ENCODE measurements at regions not wholly inside any gene's neighbourhood (a gene's known extent, or its start where the extent isn't known, plus 50 kb on each side); places are given as distances from the start of the nearest gene placed in this dataset.

DNA sequence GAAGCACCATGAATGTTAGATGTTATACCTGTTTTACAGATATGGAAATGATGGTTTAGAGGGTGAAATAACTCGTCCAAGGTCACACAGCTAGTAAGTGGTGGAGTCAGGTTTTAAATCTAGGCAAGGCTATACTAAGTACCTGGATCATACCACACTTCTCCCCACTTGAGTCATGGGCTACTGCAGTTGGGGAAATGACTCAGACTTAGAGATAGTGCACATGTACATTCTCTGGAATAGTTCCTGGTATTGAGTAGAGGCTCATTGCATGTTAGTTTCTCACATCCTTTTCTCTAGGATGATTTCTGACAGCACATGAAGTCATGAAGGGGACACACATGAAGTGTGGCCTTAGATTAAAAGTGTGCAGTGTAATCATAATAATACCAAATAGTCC is 76.2 kb upstream of the TNFSF11 start:
- DNase-seq, result no peak
- Histone ChIP-seq H3K27ac (ENCODE audit: low read length) (no peak overlapping the region), H3K36me3 (ENCODE audit: control insufficient read depth, insufficient read depth, low read length) (no peaks in the 10 kb centered on the region), H3K27me3 (ENCODE audit: control insufficient read depth, insufficient read depth, low read length) (no peaks in the 10 kb centered on the region), H3K4me3 (ENCODE audit: low read length) (no peak overlapping the region), H3K4me1 (ENCODE audit: control insufficient read depth, insufficient read depth, low read length) (no peaks in the 10 kb centered on the region), H3K9me3 (ENCODE audit: control insufficient read depth, low read depth, low read length) (no peaks in the 10 kb centered on the region)
- WGBS (ENCODE audit: insufficient coverage, low lambda C conversion rate), result no CpG with 5 or more reads among the region's 1 CpG

DNA sequence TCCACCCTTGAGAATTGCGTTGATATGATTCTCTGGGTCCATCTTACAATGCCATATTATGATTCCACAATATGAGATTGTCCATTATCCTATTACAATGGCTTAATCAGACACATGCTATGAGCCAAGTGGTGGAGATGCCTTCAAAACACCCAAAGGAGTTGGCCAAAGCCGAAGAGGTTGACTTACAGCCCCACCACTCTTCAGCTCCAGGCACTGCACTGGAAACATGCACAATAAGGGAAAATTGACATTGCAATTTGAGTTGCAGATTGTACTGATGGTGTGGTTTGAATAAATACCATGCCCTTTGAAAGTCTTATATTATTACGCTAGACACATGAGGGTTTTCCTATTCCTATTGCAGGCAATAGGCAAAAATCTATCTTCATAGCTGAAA is 75.4 kb upstream of the TNFSF11 start:
- no peaks in the 10 kb centered on the region for H3K9me3 ChIP-seq (ENCODE audit: control insufficient read depth, low read depth, low read length)
- DNase-seq, result no peak
- no peaks in the 10 kb centered on the region for H3K4me1 ChIP-seq (ENCODE audit: control insufficient read depth, insufficient read depth, low read length)
- H3K27ac ChIP-seq (ENCODE audit: low read length), result no peak overlapping the region
- H3K36me3 ChIP-seq (ENCODE audit: control insufficient read depth, insufficient read depth, low read length), result no peaks in the 10 kb centered on the region
- no peak overlapping the region for H3K4me3 ChIP-seq (ENCODE audit: low read length)
- WGBS (ENCODE audit: insufficient coverage, low lambda C conversion rate), result no CpG with 5 or more reads among the region's 3 CpGs
- H3K27me3 ChIP-seq (ENCODE audit: control insufficient read depth, insufficient read depth, low read length), result no peaks in the 10 kb centered on the region

Data from large intestine (tissue), 3 donors.